ENCODE measurements at regions not wholly inside any gene's neighbourhood (a gene's known extent, or its start where the extent isn't known, plus 50 kb on each side); places are given as distances from the start of the nearest gene placed in this dataset.
A peak's percentile ranks its signal among the peaks of the same experiment; 100 is the strongest.
"Not testable (repeated sequence)": the region's sequence is repeated elsewhere in the genome, so short reads cannot be mapped to it uniquely, and the experiment has no call there.

DNA sequence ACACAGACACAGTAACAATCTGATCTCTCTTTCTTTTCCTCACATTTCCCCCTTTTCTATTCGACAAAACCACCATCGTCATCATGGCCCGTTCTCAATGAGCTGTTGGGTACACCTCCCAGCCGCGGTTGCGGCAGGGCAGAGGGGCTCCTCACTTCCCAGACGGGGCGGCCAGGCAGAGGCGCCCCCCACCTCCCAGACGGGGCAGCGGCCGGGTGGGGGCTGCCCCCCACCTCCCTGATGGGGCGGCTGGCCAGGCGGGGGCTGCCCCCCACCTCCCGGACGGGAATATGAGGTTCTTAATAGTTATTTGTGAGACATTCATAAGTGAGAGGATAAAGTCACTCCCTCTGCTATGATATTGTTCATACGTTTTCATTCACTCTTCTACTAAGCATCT is 229.7 kb downstream of the CD109 start:
- not testable (repeated sequence) for DNase-seq

DNA sequence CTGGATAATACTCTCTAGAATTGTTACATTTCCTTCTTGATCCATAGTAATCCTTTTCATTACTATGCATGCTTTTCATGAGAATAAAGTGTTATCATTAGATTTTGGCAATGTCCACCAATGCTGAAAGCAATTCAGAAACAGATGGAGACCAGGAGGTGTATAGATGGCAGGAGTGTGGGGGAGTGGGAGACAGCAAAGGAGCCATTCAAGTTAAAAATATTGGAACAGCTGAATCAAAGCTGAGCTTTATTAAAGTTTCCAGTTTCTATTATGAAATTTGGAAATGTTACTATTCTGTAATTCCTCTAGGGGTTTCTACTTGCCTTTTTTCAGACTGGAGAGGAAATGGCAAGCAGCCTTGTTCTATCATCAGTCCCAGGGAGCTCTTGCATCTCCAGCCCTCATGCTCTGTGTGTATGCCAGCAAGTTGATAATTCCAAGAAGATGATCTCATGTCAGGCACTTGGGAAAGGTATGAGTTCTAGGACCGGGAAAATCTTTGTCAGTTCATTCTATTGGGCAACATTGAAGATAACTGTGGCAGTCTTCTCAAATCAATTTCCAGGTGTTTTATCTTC is 228.0 kb downstream of the CD109 start:
- DNase-seq = peak; percentile 59

DNA sequence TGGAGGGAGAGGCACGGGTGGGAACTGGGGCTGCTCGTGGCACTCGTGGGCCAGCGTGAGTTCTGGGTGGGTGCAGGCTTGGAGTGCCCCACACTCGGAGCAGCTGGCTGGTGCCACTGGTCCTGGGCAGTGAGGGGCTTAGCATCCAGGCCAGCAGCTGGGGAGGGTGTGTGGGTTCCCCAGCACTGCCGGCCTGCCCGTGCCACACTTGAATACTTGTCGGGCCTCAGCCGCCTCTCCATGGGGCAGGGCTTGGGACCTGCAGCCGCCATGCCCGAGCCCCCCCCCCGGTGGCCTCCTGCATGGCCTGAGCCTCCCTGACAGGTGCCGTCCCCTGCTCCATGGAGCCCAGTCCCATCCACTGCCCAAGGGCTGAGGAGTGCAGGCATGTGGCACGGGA is 207.2 kb downstream of the CD109 start:
- no peak for DNase-seq

DNA sequence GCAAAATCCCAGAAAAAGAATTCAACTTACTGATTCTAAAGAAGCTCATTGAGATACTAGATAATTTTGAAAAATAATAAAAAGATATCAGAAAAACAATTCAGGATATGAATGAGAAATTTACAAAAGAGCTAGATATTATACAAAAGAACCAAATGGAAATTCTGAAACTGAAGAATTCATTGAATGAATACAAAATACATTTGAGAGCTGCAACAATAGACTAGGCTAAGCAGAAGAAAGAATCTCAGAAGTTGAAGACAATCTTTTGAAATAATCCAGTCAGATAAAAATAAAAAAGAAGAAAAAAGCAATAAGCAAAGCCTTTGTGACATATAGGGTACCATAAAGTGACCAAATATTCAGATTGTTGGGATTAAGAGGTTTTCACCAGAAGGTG is 206.0 kb downstream of the CD109 start:
- no peak for DNase-seq

DNA sequence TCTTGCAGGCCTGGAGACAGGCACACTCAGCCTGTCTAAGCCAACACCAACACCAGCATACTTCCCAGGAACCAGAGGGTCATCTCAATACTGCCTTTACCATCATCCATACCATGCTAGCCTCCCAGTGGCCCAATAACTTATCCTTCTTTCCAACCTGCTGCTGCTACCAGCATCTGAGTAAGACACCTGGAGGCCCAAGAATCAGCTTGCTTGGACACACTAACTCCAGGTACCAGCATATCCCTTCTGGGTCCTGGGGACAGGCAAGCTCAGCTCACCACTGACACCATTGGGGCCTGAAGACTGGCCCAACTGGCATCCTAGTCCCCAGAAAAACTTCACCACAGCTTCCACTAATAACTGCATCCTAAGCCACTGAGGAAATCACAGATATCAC is 205.3 kb downstream of the CD109 start:
- no peak for DNase-seq

DNA sequence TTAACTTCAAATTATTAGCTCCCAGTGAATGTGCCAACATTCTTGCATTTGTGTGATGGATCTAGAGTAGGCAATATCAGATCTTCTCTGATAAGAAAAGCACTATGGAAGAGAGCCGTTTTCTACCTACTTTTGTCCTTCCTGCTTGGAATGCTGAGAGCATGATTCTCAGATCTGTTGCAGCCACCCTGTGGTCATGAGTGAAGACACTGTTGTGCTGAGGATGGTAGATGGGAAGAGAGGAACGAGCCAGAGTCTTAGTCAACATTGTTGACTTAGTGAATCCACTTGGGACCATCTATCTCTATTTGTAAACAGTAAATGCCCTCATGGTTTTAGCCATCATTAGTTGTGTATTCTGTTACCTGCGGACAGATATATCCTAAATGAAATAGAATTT is 202.6 kb downstream of the CD109 start:
- DNase-seq = no peak

DNA sequence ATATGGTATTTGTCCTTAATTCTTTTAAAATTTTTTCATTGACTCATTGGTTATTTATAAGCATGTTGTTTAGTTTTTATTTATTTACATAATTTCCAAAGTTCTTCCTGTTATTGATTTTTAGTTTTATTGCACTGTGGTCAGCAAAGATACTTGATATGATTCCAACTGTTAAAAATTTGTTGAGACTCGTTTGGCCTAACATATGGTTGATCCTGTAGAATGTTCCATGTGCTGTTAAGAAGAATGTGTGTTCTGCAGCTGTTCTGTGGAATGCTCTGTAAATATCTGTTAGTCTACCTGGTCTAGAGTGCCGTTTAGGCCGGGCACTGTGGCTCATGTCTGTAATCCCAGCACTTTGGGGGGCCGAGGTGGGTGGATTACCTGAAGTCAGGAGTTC is 197.7 kb downstream of the CD109 start:
- DNase-seq = no peak

DNA sequence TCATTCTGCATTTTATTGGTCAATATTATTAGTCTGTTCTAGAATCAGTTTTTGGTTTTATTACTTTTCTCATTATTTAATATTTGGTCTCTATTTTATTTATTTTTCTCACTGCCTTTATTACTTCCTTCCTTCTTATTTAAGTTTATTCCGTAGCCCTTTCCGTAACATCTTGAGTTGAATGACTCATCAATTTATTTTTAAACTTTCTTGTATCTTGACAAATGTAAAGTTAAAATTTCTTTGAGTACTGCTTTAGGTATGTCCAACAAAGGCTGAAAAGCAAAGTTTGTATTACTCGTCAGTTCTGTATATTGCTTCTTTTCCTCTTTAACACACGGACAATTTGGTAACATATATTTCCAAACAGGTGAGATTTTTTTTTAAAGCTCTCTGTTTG is 192.0 kb downstream of the CD109 start:
- DNase-seq = no peak

DNA sequence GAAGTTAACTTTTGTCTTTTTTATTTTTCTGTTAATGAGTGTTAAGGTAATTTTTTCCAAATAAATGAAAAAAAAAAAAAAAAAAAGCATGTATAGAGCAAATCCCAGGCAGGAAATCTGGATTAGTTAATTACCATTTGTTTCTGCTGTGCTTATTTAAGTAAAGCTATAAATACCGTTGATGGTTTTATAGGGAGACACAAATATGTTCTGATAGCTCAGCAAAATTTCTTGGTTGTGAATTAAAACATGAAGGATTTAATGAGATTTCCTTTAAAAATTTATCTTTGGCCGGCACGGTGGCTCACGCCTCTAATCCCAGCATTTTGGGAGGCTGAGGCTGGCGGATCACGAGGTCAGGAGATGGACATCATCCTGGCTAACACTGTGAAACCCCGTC is 189.4 kb downstream of the CD109 start:
- DNase-seq = no peak

DNA sequence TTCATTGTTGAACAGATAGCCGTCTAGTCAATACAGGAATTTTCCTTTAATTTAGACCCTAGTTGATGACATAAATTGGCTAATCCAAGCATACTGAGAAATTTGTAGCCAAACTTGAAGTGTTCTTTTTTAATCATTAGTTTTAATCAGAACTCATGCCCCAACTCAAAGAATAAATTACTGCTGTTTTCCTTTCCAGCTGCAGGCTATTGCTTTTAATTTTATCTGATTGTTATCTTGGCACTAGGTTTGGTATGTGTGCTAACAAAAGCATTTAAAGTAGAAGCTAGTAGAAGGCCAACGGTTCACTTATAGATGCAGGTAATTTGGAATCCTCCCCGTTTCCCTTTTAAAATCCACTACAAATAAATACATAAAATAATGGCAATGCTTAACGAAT is 188.5 kb downstream of the CD109 start:
- DNase-seq = no peak

DNA sequence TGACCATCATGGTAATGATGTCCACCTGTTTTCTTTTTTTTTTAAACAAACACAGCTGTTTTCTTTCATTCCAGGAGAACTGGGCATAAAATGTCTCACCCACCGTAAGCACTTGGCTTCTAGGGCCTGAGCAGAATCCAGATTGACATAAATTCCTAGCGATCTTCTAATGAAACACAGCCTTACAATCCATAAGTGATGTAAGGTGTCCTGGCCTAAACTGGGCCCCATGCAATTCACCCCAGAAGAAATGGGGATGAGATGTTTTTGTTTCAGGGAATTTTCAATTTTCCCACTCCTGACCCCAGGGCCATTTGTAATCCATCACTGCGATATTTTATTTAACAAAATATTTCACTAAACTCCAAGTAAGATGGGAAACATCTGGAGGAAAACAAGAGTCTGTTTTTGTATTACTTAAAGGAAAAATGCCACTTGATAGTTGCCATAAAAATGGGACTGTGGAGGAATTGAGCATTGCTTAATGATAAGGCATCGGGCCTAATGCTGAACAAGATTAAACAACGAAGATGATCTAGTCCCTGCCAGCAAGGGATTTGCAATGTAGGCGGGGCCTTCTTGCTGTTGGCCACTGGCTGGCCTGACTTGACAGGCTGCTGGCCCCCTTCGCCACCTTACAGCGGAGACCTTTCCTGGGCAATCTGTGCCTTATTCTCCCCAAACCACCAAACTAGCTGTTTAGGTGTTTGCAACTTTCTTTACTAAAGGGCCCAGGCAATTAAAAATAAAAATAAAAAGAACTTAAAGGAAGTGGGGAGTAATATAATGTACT is 183.7 kb downstream of the CD109 start:
- no peak for DNase-seq

DNA sequence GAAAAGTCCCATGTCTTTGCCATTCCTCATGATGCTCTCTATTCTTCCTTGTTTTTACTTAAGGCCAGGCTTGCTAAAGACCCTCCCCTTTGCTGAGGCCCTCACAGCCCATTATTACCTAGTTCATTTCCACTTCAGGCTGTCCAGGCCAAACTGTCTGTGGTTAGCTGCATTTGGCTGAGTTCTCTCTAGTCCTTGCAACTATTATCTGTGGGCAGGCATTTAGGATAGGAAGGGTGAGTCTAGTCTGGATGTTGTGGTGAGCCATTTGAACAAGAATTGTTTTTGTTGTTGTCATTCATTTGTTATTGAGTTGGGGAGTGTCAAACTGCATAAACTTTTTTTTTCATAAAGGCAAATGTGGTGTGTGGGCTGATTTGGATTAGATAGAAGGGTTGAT is 182.4 kb downstream of the CD109 start:
- DNase-seq = no peak
